Loucy (cell line): ENCODE measurements at regions not wholly inside any gene's neighbourhood (a gene's known extent, or its start where the extent isn't known, plus 50 kb on each side); places are given as distances from the start of the nearest gene placed in this dataset.

Experiments used
- H2AFZ ChIP-seq: fragments of 200-600 bp; sonication (generic); 2 replicates; pipeline ENCODE4 v1.6.0; 2016; ENCODE audit warnings: antibody characterized with exemption, mild to moderate bottlenecking, low read length, moderate library complexity
- H3F3A ChIP-seq: fragments of 200-600 bp; 2 replicates; pipeline ENCODE4 v1.6.0; 2016; ENCODE audit warnings: antibody characterized with exemption, low read depth, mild to moderate bottlenecking
- H3K27me3 ChIP-seq: fragments of 200-600 bp; sonication (generic); 2 replicates; pipeline ENCODE4 v1.6.1; 2014; ENCODE audit warnings: low read length, mild to moderate bottlenecking; ENCODE audit not compliant: insufficient read depth, poor library complexity, severe bottlenecking
- H3K36me3 ChIP-seq: fragments of 200-600 bp; sonication (generic); 2 replicates; pipeline ENCODE4 v1.6.1; 2016; ENCODE audit warnings: low read length; ENCODE audit not compliant: insufficient read depth
- H3K4me1 ChIP-seq: fragments of 200-600 bp; sonication (generic); 2 replicates; pipeline ENCODE4 v1.5.1; 2014; ENCODE audit warnings: low read length, mild to moderate bottlenecking; ENCODE audit not compliant: insufficient read depth, poor library complexity, severe bottlenecking
- H3K4me2 ChIP-seq: fragments of 200-600 bp; sonication (generic); 2 replicates; pipeline ENCODE4 v1.6.0; 2014; ENCODE audit warnings: antibody characterized with exemption, low read length, low read depth, mild to moderate bottlenecking; ENCODE audit not compliant: poor library complexity, severe bottlenecking
- H3K4me3 ChIP-seq: fragments of 200-600 bp; sonication (generic); 2 replicates; pipeline ENCODE4 v1.5.1; 2014; ENCODE audit warnings: low read length, mild to moderate bottlenecking, mixed read lengths; ENCODE audit not compliant: poor library complexity, severe bottlenecking
- H3K79me2 ChIP-seq: fragments of 200-600 bp; sonication (generic); 2 replicates; pipeline ENCODE4 v1.6.1; 2014; ENCODE audit warnings: low read length; ENCODE audit not compliant: insufficient read depth
- H3K9ac ChIP-seq: fragments of 200-600 bp; sonication (generic); 2 replicates; pipeline ENCODE4 v1.6.0; 2014; ENCODE audit warnings: mild to moderate bottlenecking, low read depth, low read length, moderate library complexity; ENCODE audit not compliant: poor library complexity, severe bottlenecking
- H3K9me2 ChIP-seq: fragments of 200-600 bp; sonication (generic); replicated peaks from 2 replicates; pipeline ENCODE4 v1.6.1; 2016; ENCODE audit warnings: low read depth, low read length, mixed read lengths
- H3K9me3 ChIP-seq: fragments of 200-600 bp; sonication (generic); 2 replicates; pipeline ENCODE4 v1.6.1; 2014; ENCODE audit warnings: mild to moderate bottlenecking, antibody characterized with exemption, low read length, low read depth; ENCODE audit not compliant: insufficient read depth
- H4K20me1 ChIP-seq: fragments of 200-600 bp; sonication (generic); 2 replicates; pipeline ENCODE4 v1.6.0; 2014; ENCODE audit warnings: antibody characterized with exemption, low read length, mild to moderate bottlenecking; ENCODE audit not compliant: insufficient read depth, poor library complexity, severe bottlenecking
- EZH2phosphoT487 ChIP-seq: fragments of 200-600 bp; IDR thresholded peaks from 2 replicates; pipeline ENCODE4 v1.6.1; 2018; ENCODE audit warnings: antibody characterized with exemption, mild to moderate bottlenecking, moderate library complexity, borderline replicate concordance
- TF ChIP-seq, protein P1 (sequence below): fragments of 200-600 bp; sonication (generic); conservative IDR thresholded peaks from 2 replicates; pipeline ENCODE4 v1.5.1; 2014; ENCODE audit warnings: mild to moderate bottlenecking, antibody characterized with exemption, low read length

DNA sequence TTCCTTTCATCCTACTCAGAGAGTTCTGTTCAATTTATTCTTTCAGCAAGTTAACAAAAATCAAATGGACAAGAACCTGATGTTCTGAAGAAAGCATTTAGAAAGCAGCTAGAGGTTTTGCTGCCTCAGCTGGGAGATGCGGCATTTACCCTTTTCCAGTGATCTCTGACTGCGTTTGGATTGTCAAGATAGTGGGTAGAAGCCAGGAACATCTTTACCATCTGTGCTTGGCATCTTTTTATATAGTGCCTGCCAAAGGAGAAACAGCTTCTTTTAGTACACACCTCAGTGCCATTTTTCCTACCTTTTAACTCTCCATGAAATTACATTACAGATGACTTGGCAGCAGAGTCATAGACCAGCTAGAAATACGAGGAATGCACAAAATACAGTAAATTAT, 680.8 kb downstream of the SLITRK1 start:
- Histone ChIP-seq H3K4me3 (no peak overlapping the region), H3K9me2 (no peaks in the 10 kb centered on the region), H3K27me3 (no peaks in the 10 kb centered on the region), H3K4me2 (no peak overlapping the region), H4K20me1 (no peaks in the 10 kb centered on the region), H3K79me2 (no peaks in the 10 kb centered on the region), H3F3A (no peaks in the 10 kb centered on the region), H3K9me3 (no peaks in the 10 kb centered on the region), H3K9ac (no peak overlapping the region), H2AFZ (no peak overlapping the region), H3K36me3 (no peaks in the 10 kb centered on the region), H3K4me1 (no peaks in the 10 kb centered on the region)
- no peak for TF ChIP-seq EZH2phosphoT487
- TF ChIP-seq, protein P1, sequence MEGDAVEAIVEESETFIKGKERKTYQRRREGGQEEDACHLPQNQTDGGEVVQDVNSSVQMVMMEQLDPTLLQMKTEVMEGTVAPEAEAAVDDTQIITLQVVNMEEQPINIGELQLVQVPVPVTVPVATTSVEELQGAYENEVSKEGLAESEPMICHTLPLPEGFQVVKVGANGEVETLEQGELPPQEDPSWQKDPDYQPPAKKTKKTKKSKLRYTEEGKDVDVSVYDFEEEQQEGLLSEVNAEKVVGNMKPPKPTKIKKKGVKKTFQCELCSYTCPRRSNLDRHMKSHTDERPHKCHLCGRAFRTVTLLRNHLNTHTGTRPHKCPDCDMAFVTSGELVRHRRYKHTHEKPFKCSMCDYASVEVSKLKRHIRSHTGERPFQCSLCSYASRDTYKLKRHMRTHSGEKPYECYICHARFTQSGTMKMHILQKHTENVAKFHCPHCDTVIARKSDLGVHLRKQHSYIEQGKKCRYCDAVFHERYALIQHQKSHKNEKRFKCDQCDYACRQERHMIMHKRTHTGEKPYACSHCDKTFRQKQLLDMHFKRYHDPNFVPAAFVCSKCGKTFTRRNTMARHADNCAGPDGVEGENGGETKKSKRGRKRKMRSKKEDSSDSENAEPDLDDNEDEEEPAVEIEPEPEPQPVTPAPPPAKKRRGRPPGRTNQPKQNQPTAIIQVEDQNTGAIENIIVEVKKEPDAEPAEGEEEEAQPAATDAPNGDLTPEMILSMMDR: no peak

DNA sequence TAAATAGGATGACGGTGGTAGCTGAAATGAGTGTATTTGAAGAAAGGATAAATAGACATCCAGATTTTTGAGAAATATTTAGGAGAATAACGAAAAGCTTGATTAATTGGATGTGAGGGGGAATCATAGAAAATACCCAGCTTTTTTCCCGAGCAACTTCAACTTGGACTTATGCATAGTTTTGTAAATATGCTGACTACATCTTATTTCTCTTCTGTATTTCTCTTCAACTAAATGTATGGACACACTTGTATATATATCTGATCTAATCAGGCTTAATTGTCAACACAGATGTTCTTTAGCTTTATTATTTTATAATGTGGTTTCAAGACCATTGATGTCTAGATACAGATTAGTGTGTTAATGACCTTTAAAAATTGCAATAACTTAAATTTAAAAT, 685.0 kb downstream of the SLITRK1 start:
- Histone ChIP-seq H3K9me3 (no peaks in the 10 kb centered on the region), H3K9me2 (no peaks in the 10 kb centered on the region), H3K4me2 (no peak overlapping the region), H4K20me1 (no peaks in the 10 kb centered on the region), H3F3A (no peaks in the 10 kb centered on the region), H3K9ac (no peak overlapping the region), H2AFZ (no peak overlapping the region), H3K36me3 (no peaks in the 10 kb centered on the region), H3K4me3 (no peak overlapping the region), H3K79me2 (no peaks in the 10 kb centered on the region), H3K4me1 (no peaks in the 10 kb centered on the region), H3K27me3 (no peaks in the 10 kb centered on the region)
- no peak for TF ChIP-seq EZH2phosphoT487
- TF ChIP-seq, protein P1: no peak

DNA sequence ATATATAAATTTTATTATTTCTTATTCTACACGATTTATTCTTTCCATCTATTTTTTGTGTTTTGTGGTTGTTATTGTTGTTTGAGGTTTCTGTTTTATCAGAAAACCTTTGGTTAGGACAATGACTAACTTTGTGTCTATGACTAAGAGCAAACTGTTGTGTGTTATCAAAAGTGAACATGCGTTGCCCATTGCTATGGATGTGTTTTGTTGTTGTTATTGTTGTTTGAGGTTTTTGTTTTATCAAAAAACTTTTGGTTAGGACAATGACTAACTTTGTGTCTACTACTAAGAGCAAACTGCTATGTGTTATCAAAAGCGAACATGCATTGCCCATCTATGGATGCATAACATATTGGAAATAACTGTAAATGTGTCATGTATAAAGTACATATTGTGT, 692.3 kb downstream of the SLITRK1 start:
- Histone ChIP-seq H3K4me1 (no peaks in the 10 kb centered on the region), H3K4me2 (no peak overlapping the region), H3F3A (no peaks in the 10 kb centered on the region), H3K9me3 (no peaks in the 10 kb centered on the region), H3K9ac (no peak overlapping the region), H3K27me3 (no peaks in the 10 kb centered on the region), H4K20me1 (no peaks in the 10 kb centered on the region), H3K36me3 (no peaks in the 10 kb centered on the region), H3K79me2 (no peaks in the 10 kb centered on the region), H3K4me3 (no peak overlapping the region), H2AFZ (no peak overlapping the region), H3K9me2 (no peaks in the 10 kb centered on the region)
- TF ChIP-seq, protein P1: no peak
- no peak for TF ChIP-seq EZH2phosphoT487
